Glomerular visceral epithelial cell (primary cell): ENCODE measurements at regions not wholly inside any gene's neighbourhood (a gene's known extent, or its start where the extent isn't known, plus 50 kb on each side); places are given as distances from the start of the nearest gene placed in this dataset.

Experiments
- DNase-seq: peaks from one replicate; pipeline ENCODE4 v3.0.0-alpha.2; 2016; ENCODE audit errors: extremely low spot score

- DNase-seq, result peak; percentile 88
These were observed 64.4 kb upstream of the TM9SF2 start for GRCh38 chr13:99436686-99437416.

GRCh38 chr13:99439048-99439447 is 62.2 kb upstream of the TM9SF2 start:
- no peak for DNase-seq

- no peak for DNase-seq
These were observed 61.2 kb upstream of the TM9SF2 start for GRCh38 chr13:99439850-99440604.

GRCh38 chr13:99442273-99442895 is 58.9 kb upstream of the TM9SF2 start:
- DNase-seq, result peak; percentile 49

GRCh38 chr13:99446242-99446641 is 55.0 kb upstream of the TM9SF2 start:
- no peak for DNase-seq

- no peak for DNase-seq
These were observed 52.7 kb upstream of the TM9SF2 start for GRCh38 chr13:99448546-99448945.

GRCh38 chr13:99450416-99450815 is 50.9 kb upstream of the TM9SF2 start:
- DNase-seq, result no peak
